ENCODE measurements at regions not wholly inside any gene's neighbourhood (a gene's known extent, or its start where the extent isn't known, plus 50 kb on each side); places are given as distances from the start of the nearest gene placed in this dataset.

- TF ChIP-seq CTCF (IDR thresholded peaks at IDR 0.05) (no peak), POLR2A (IDR thresholded peaks at IDR 0.05) (no peak)
Observed at GRCh38 chr22:27050771-27051170, 393.4 kb downstream of the MIAT start.

Data from Peyer's patch (tissue), 4 donors.